H9 (cell line): ENCODE measurements at regions not wholly inside any gene's neighbourhood (a gene's known extent, or its start where the extent isn't known, plus 50 kb on each side); places are given as distances from the start of the nearest gene placed in this dataset.

Experiments
- DNase-seq: peaks from one replicate; pipeline ENCODE4 v3.0.0-alpha.2; 2017
- H2AFZ ChIP-seq: one replicate; pipeline ENCODE4 v1.6.1; 2013; ENCODE audit warnings: mild to moderate bottlenecking, low read length, control low read depth, moderate library complexity
- H2AK5ac ChIP-seq: 2 replicates; pipeline ENCODE4 v1.6.1; 2013; ENCODE audit warnings: low read length, control low read depth, mixed read lengths; ENCODE audit not compliant: insufficient read length
- H2BK120ac ChIP-seq: one replicate; pipeline ENCODE4 v1.6.1; 2013; ENCODE audit warnings: low read depth, mild to moderate bottlenecking, low read length, control low read depth, inconsistent platforms; ENCODE audit not compliant: poor library complexity, severe bottlenecking
- H2BK12ac ChIP-seq: 2 replicates; pipeline ENCODE4 v1.6.1; 2013; ENCODE audit warnings: low read length, control low read depth, mixed read lengths, low read depth; ENCODE audit not compliant: insufficient read length
- H2BK15ac ChIP-seq: 2 replicates; pipeline ENCODE4 v1.6.1; 2013; ENCODE audit warnings: low read depth, low read length, control low read depth
- H2BK20ac ChIP-seq: one replicate; pipeline ENCODE4 v1.6.1; 2013; ENCODE audit warnings: low read depth, mild to moderate bottlenecking, low read length, control low read depth, inconsistent platforms; ENCODE audit not compliant: poor library complexity, severe bottlenecking
- H2BK5ac ChIP-seq: 2 replicates; pipeline ENCODE4 v1.6.1; 2013; ENCODE audit warnings: low read length, control low read depth, mixed read lengths; ENCODE audit not compliant: insufficient read length
- H3K14ac ChIP-seq: 2 replicates; pipeline ENCODE4 v1.6.1; 2013; ENCODE audit warnings: low read length, control low read depth; ENCODE audit not compliant: insufficient read depth
- H3K18ac ChIP-seq: 2 replicates; pipeline ENCODE4 v1.6.1; 2013; ENCODE audit warnings: low read depth, mild to moderate bottlenecking, mixed read lengths, low read length, control low read depth; ENCODE audit not compliant: insufficient read length
- H3K23ac ChIP-seq: 2 replicates; pipeline ENCODE4 v1.6.1; 2013; ENCODE audit warnings: low read length, control low read depth, mixed read lengths, low read depth; ENCODE audit not compliant: insufficient read length
- H3K23me2 ChIP-seq: 2 replicates; pipeline ENCODE4 v1.6.1; 2013; ENCODE audit warnings: low read depth, mild to moderate bottlenecking, mixed read lengths, low read length, control low read depth; ENCODE audit not compliant: insufficient read length, poor library complexity, severe bottlenecking
- H3K27ac ChIP-seq: 2 replicates; pipeline ENCODE4 v1.5.1; 2013; ENCODE audit warnings: low read length, control low read depth, mixed read lengths, low read depth; ENCODE audit not compliant: insufficient read length
- H3K27me3 ChIP-seq: 2 replicates; pipeline ENCODE4 v1.6.1; 2013; ENCODE audit warnings: low read length, control low read depth, inconsistent platforms; ENCODE audit not compliant: insufficient read depth
- H3K4ac ChIP-seq: 2 replicates; pipeline ENCODE4 v1.6.1; 2013; ENCODE audit warnings: low read depth, mild to moderate bottlenecking, control low read depth, inconsistent platforms, low read length, moderate library complexity
- H3K4me1 ChIP-seq: 2 replicates; pipeline ENCODE4 v1.6.1; 2013; ENCODE audit warnings: low read length, control low read depth, inconsistent platforms; ENCODE audit not compliant: insufficient read depth
- H3K4me2 ChIP-seq: 2 replicates; pipeline ENCODE4 v1.6.1; 2013; ENCODE audit warnings: low read length, control low read depth, mixed read lengths; ENCODE audit not compliant: insufficient read length, insufficient read depth
- H3K56ac ChIP-seq: 2 replicates; pipeline ENCODE4 v1.6.1; 2013; ENCODE audit warnings: low read depth, mild to moderate bottlenecking, mixed read lengths, low read length, control low read depth; ENCODE audit not compliant: insufficient read length
- H3K79me1 ChIP-seq: 2 replicates; pipeline ENCODE4 v1.6.1; 2013; ENCODE audit warnings: low read depth, mild to moderate bottlenecking, moderate library complexity, low read length, control low read depth, inconsistent platforms; ENCODE audit not compliant: insufficient read depth, poor library complexity, severe bottlenecking
- H3K79me2 ChIP-seq: 2 replicates; pipeline ENCODE4 v1.6.1; 2013; ENCODE audit warnings: low read length, control low read depth, inconsistent platforms; ENCODE audit not compliant: insufficient read depth
- H3K9ac ChIP-seq: 2 replicates; pipeline ENCODE4 v1.6.1; 2013; ENCODE audit warnings: low read length, control low read depth, mixed read lengths; ENCODE audit not compliant: insufficient read length; ENCODE audit errors: extremely low read depth
- H3K9me3 ChIP-seq: one replicate; pipeline ENCODE4 v1.6.1; 2013; ENCODE audit warnings: low read depth, low read length, inconsistent platforms; ENCODE audit not compliant: control insufficient read depth
- H3T11ph ChIP-seq: one replicate; pipeline ENCODE4 v1.6.1; 2013; ENCODE audit warnings: mild to moderate bottlenecking, low read length, control low read depth, inconsistent platforms
- H4K20me1 ChIP-seq: one replicate; pipeline ENCODE4 v1.6.1; 2013; ENCODE audit not compliant: control insufficient read depth, insufficient read length, insufficient read depth
- H4K5ac ChIP-seq: 2 replicates; pipeline ENCODE4 v1.6.1; 2013; ENCODE audit warnings: low read depth, mild to moderate bottlenecking, mixed read lengths, low read length, control low read depth; ENCODE audit not compliant: insufficient read length
- H4K8ac ChIP-seq: replicated peaks from 2 replicates; pipeline ENCODE4 v1.6.1; 2013; ENCODE audit warnings: low read length, control low read depth, mixed read lengths, low read depth; ENCODE audit not compliant: insufficient read length
- H4K91ac ChIP-seq: 2 replicates; pipeline ENCODE4 v1.6.1; 2013; ENCODE audit warnings: low read depth, mild to moderate bottlenecking, moderate library complexity, mixed read lengths, low read length, control low read depth; ENCODE audit not compliant: insufficient read length
- H3K27ac Mint-ChIP-seq, 3 experiments: 2 replicates in 2 of 3; 3 replicates in 1 of 3; pipeline ENCODE4 v1.8.0; 2020 to 2021; ENCODE audit warnings: mixed read lengths in 3 of 3, mild to moderate bottlenecking in 1 of 3, moderate library complexity in 1 of 3
- H3K27me3 Mint-ChIP-seq: 2 replicates; pipeline ENCODE4 v1.8.0; 2021; ENCODE audit warnings: low read depth, mild to moderate bottlenecking, moderate library complexity, mixed read lengths
- H3K36me3 Mint-ChIP-seq, 3 experiments: 2 replicates in 2 of 3; 3 replicates in 1 of 3; pipeline ENCODE4 v1.8.0; 2020 to 2021; ENCODE audit warnings: low read depth in 3 of 3, mixed read lengths in 3 of 3; ENCODE audit not compliant: insufficient read depth in 1 of 3
- H3K4me1 Mint-ChIP-seq, 2 experiments: 2 replicates each; pipeline ENCODE4 v1.8.0; 2020; ENCODE audit warnings: mixed read lengths in 2 of 2
- H3K4me3 Mint-ChIP-seq, 2 experiments: 2 replicates in 1 of 2; 3 replicates in 1 of 2; pipeline ENCODE4 v1.8.0; 2020 to 2021; ENCODE audit warnings: mild to moderate bottlenecking in 2 of 2, mixed read lengths in 2 of 2, moderate library complexity in 1 of 2
- H3K9me3 Mint-ChIP-seq, 2 experiments: 2 replicates in 1 of 2; 3 replicates in 1 of 2; pipeline ENCODE4 v1.8.0; 2020; ENCODE audit warnings: mild to moderate bottlenecking in 2 of 2, mixed read lengths in 2 of 2, moderate library complexity in 1 of 2
- whole genome bisulfite sequencing: extraction: QIAGEN DNeasy Blood & Tissue Kit; methylation state at CpG from one replicate; pipeline ENCODE4 v1.1.7; 2013; ENCODE audit warnings: missing lambda C conversion rate, low lambda C conversion rate, mixed read lengths; ENCODE audit not compliant: insufficient read length; ENCODE audit errors: extremely low coverage; 5-methylcytosine and 5-hydroxymethylcytosine counted together
- TF ChIP-seq, protein P1 (sequence below): fragments of 200-600 bp; sonication (generic); conservative IDR thresholded peaks from 3 replicates; pipeline ENCODE4 v1.8.0; 2021; ENCODE audit warnings: antibody characterized with exemption, mild to moderate bottlenecking

DNA sequence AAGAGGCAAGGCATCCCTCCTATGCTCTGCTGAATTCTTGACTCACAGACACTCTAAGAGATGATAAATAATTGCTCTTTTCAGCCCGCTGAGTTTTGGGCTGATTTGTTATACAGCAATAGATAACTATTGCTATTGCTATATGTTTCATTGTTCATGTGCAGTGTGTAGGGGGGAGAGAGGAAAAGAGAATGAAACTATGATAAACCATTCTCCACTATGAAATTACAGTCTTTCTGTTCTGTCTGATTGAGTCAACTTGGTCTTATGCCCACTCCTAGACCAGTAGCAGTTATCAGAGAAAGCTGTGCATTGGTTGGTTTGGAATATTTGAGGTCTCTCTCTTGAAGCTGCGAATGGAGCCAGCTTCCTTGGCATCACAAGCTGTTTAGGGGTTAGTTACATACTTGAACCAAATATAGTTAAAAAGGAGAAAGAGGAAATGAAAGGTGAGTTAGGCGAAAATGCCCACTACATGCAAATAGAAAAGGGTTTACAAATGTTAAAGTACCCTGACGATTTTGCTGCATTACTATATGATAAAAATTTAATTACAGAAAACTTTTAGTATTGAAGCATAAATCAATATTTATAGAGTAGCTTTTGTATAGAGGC is 136.3 kb upstream of the ACTBL2 start:
- Mint-ChIP-seq H3K27ac (no peak overlapping the region), H3K4me3 (no peak overlapping the region)
- WGBS = no CpG with 5 or more reads among the region's 4 CpGs

More for the DNA sequence above, 136.3 kb upstream of the ACTBL2 start:
- DNase-seq = no peak
- no peak overlapping the region for H2AFZ ChIP-seq
- no peak overlapping the region for H4K8ac ChIP-seq
- H3K23ac ChIP-seq = no peak overlapping the region
- H3K18ac ChIP-seq = no peak overlapping the region
- H2BK20ac ChIP-seq = no peak overlapping the region
- no peak overlapping the region for H3K56ac ChIP-seq
- H3K9ac ChIP-seq = no peak overlapping the region
- H3K4ac ChIP-seq = no peak overlapping the region
- Mint-ChIP-seq H3K36me3 (no peaks in the 10 kb centered on the region), H3K27me3 (no peaks in the 10 kb centered on the region; the same call in 1 of the 2 replicates), H3K4me1 (no peaks in the 10 kb centered on the region), H3K9me3 (no peaks in the 10 kb centered on the region)
- TF ChIP-seq, protein P1, sequence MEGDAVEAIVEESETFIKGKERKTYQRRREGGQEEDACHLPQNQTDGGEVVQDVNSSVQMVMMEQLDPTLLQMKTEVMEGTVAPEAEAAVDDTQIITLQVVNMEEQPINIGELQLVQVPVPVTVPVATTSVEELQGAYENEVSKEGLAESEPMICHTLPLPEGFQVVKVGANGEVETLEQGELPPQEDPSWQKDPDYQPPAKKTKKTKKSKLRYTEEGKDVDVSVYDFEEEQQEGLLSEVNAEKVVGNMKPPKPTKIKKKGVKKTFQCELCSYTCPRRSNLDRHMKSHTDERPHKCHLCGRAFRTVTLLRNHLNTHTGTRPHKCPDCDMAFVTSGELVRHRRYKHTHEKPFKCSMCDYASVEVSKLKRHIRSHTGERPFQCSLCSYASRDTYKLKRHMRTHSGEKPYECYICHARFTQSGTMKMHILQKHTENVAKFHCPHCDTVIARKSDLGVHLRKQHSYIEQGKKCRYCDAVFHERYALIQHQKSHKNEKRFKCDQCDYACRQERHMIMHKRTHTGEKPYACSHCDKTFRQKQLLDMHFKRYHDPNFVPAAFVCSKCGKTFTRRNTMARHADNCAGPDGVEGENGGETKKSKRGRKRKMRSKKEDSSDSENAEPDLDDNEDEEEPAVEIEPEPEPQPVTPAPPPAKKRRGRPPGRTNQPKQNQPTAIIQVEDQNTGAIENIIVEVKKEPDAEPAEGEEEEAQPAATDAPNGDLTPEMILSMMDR = no peak
- H3K4me2 ChIP-seq = no peak overlapping the region
- H3T11ph ChIP-seq = no peak overlapping the region
- no peaks in the 10 kb centered on the region for H3K79me1 ChIP-seq
- no peaks in the 10 kb centered on the region for H3K79me2 ChIP-seq
- H4K5ac ChIP-seq = no peak overlapping the region
- no peak overlapping the region for H2BK120ac ChIP-seq
- H3K4me1 ChIP-seq = no peaks in the 10 kb centered on the region
- no peak overlapping the region for H4K91ac ChIP-seq
- no peak overlapping the region for H2BK5ac ChIP-seq
- no peak overlapping the region for H2BK15ac ChIP-seq
- H2BK12ac ChIP-seq = no peak overlapping the region
- H3K14ac ChIP-seq = no peak overlapping the region
- H3K27me3 ChIP-seq = no peaks in the 10 kb centered on the region
- no peaks in the 10 kb centered on the region for H3K9me3 ChIP-seq
- no peaks in the 10 kb centered on the region for H4K20me1 ChIP-seq
- H3K27ac ChIP-seq = no peak overlapping the region
- no peak overlapping the region for H2AK5ac ChIP-seq
- H3K23me2 ChIP-seq = no peaks in the 10 kb centered on the region
